ENCODE measurements at regions not wholly inside any gene's neighbourhood (a gene's known extent, or its start where the extent isn't known, plus 50 kb on each side); places are given as distances from the start of the nearest gene placed in this dataset.

GRCh38 chr4:85142451-85142850, 176.0 kb upstream of the WDFY3 start:
- no peak for DNase-seq (ENCODE audit: low read depth)
- TF ChIP-seq CTCF (IDR thresholded peaks at IDR 0.05; ENCODE audit: insufficient read depth, low read depth, low read length, missing control alignments) = no peak

GRCh38 chr4:85147481-85148076, 181.1 kb upstream of the WDFY3 start:
- no peak overlapping the region for H3K4me3 ChIP-seq (ENCODE audit: low read length)
- DNase-seq (ENCODE audit: low read depth) = peak; percentile 79
- peak; percentile 61 for TF ChIP-seq CTCF (IDR thresholded peaks at IDR 0.05; ENCODE audit: insufficient read depth, low read depth, low read length, missing control alignments)

More at GRCh38 chr4:85142451-85142850, 176.0 kb upstream of the WDFY3 start:
- no peak overlapping the region for H3K4me3 ChIP-seq (ENCODE audit: low read length)

DNA sequence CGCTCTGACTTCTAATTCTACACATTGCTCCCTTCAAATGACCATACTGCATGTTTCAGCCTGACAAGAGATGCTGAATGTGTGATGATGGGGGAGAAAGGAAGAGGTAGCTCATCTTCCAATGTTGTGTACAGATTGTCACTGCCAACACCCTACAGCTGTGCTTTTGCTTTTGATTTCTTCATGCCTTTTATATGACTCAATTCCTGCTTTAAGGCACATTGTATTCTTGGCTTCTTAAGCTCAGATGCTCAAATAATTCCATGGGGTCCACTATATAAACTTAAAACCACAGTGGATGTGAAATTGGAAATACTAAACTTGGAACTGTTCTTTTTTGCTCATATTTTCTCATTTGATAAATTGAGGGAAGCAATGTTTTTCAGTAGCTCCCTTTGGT, 183.2 kb upstream of the WDFY3 start:
- no peak overlapping the region for H3K4me3 ChIP-seq (ENCODE audit: low read length)
- peak; percentile 49 for DNase-seq (ENCODE audit: low read depth)
- no peak for TF ChIP-seq CTCF (IDR thresholded peaks at IDR 0.05; ENCODE audit: insufficient read depth, low read depth, low read length, missing control alignments)

DNA sequence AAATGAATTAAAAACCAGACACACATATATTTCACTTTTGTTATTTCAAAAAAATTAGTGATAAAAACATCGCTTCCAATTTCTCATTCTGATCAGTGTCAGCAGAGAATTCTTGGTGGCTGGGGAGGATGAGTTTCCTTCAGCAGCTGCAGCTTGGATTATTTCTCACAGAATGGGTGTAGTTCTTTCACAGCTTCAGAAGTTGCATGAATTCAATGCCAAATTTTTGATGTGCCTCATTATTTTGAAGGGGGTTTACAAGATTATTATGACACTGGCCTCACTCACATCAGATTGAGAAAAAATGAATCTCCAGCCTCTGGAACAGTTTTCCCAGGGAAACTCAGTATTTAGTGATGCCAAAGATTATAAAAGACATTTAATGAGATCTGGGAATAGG, 184.9 kb upstream of the WDFY3 start:
- DNase-seq (ENCODE audit: low read depth) = no peak
- H3K4me3 ChIP-seq (ENCODE audit: low read length) = no peak overlapping the region
- TF ChIP-seq CTCF (IDR thresholded peaks at IDR 0.05; ENCODE audit: insufficient read depth, low read depth, low read length, missing control alignments) = no peak

DNA sequence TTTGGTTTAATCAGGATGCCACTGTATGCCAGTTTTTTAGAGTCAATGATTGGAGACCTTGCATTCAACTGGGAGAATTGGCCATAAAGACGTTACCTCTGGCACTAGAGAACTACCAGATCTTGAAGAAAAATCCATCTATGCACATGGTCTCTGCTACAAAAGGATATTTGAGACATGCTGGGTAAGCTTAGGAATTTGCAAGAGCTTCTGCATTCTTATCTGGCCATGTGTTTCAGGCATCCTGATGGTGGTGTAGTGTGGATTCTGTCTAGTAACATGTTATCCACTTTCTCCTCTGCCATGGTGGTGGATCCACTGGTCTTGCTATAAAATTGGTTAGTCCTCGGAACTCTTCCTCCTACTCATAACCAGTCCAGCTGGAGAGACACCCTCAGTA, 185.3 kb upstream of the WDFY3 start:
- DNase-seq (ENCODE audit: low read depth) = no peak
- no peak overlapping the region for H3K4me3 ChIP-seq (ENCODE audit: low read length)
- no peak for TF ChIP-seq CTCF (IDR thresholded peaks at IDR 0.05; ENCODE audit: insufficient read depth, low read depth, low read length, missing control alignments)

DNA sequence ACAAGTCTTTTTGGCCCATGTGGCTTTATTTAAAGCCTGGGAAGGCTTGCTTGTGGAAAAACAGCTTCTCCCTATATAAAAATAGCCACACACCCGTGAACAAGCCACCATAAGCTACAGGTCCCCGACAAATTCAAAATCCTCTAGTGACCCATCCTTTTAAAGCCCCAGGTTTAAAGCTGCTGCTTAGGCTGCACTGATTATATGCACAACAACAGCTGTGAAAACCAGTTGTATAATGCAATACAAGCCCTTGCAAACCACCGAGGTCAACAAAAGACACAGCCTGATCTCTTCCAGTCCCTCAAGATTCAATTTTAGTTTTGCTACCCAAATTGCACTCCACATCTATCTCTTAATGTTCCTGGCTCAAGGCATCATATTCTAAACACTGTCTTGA, 186.0 kb upstream of the WDFY3 start:
- DNase-seq (ENCODE audit: low read depth) = no peak
- no peak overlapping the region for H3K4me3 ChIP-seq (ENCODE audit: low read length)
- TF ChIP-seq CTCF (IDR thresholded peaks at IDR 0.05; ENCODE audit: insufficient read depth, low read depth, low read length, missing control alignments) = no peak

GRCh38 chr4:85153221-85153620, 186.7 kb upstream of the WDFY3 start:
- no peak overlapping the region for H3K4me3 ChIP-seq (ENCODE audit: low read length)
- peak; percentile 36 for DNase-seq (ENCODE audit: low read depth)

More at GRCh38 chr4:85153221-85153620, 186.7 kb upstream of the WDFY3 start:
- TF ChIP-seq CTCF (IDR thresholded peaks at IDR 0.05; ENCODE audit: insufficient read depth, low read depth, low read length, missing control alignments) = no peak

All from epithelial cell of esophagus (primary cell).